H7 (cell line): ENCODE measurements at regions not wholly inside any gene's neighbourhood (a gene's known extent, or its start where the extent isn't known, plus 50 kb on each side); places are given as distances from the start of the nearest gene placed in this dataset.

ENCODE experiments used
- DNase-seq: peaks from one replicate; pipeline ENCODE4 v3.0.0; 2012
- H3K27me3 ChIP-seq: 2 replicates; pipeline ENCODE4 v1.6.0; 2011; ENCODE audit warnings: mild to moderate bottlenecking, low read length; ENCODE audit not compliant: control insufficient read depth, insufficient read depth
- H3K36me3 ChIP-seq: replicated peaks from 2 replicates; pipeline ENCODE4 v1.5.1; 2011; ENCODE audit warnings: low read length; ENCODE audit not compliant: control insufficient read depth, insufficient read depth
- H3K4me3 ChIP-seq: 2 replicates; pipeline ENCODE4 v1.5.1; 2011; ENCODE audit warnings: low read depth, mild to moderate bottlenecking, control low read depth, low read length, moderate library complexity; ENCODE audit not compliant: insufficient read depth

GRCh38 chr2:16136461-16137035 is 196.2 kb downstream of the MYCN start:
- DNase-seq: no peak
- no peaks in the 10 kb centered on the region for H3K36me3 ChIP-seq

DNA sequence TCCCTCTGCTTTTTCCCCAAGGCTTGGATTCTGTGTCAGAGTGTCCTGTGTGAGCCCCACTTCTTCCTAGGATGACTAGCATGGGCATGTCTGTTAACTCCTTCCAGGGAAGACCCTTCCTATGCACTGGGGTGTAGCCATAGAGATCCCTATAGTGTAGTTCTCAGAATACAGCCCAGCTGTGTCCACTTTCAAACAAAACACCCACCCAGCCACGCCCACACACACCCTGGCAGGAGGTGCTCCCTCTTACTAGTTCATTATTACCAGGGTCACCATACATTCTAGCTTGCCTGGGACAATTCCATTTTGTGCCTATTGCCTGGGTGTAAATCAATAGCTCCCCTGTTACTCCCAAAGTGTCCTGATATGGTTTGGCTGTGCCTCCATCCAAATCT is 195.6 kb downstream of the MYCN start:
- H3K27me3 ChIP-seq: no peaks in the 10 kb centered on the region
- DNase-seq: no peak
- no peaks in the 10 kb centered on the region for H3K36me3 ChIP-seq
- no peak overlapping the region for H3K4me3 ChIP-seq

More at GRCh38 chr2:16136461-16137035, 196.2 kb downstream of the MYCN start:
- Histone ChIP-seq H3K4me3 (no peak overlapping the region), H3K27me3 (no peaks in the 10 kb centered on the region)

- Histone ChIP-seq H3K36me3 (no peaks in the 10 kb centered on the region), H3K27me3 (no peaks in the 10 kb centered on the region), H3K4me3 (no peak overlapping the region)
- no peak for DNase-seq
Measured at GRCh38 chr2:16135196-16135912, 195.0 kb downstream of the MYCN start.

GRCh38 chr2:16134436-16135165 is 194.3 kb downstream of the MYCN start:
- Histone ChIP-seq H3K27me3 (no peaks in the 10 kb centered on the region), H3K36me3 (no peaks in the 10 kb centered on the region), H3K4me3 (no peak overlapping the region)
- no peak for DNase-seq

- Histone ChIP-seq H3K36me3 (no peaks in the 10 kb centered on the region), H3K4me3 (no peak overlapping the region), H3K27me3 (no peaks in the 10 kb centered on the region)
- no peak for DNase-seq
Measured at GRCh38 chr2:16130906-16131400, 190.6 kb downstream of the MYCN start.

- H3K4me3 ChIP-seq: no peak overlapping the region
- H3K27me3 ChIP-seq: no peaks in the 10 kb centered on the region
- DNase-seq: no peak
- no peaks in the 10 kb centered on the region for H3K36me3 ChIP-seq
Measured at GRCh38 chr2:16130541-16130880, 190.2 kb downstream of the MYCN start.

DNA sequence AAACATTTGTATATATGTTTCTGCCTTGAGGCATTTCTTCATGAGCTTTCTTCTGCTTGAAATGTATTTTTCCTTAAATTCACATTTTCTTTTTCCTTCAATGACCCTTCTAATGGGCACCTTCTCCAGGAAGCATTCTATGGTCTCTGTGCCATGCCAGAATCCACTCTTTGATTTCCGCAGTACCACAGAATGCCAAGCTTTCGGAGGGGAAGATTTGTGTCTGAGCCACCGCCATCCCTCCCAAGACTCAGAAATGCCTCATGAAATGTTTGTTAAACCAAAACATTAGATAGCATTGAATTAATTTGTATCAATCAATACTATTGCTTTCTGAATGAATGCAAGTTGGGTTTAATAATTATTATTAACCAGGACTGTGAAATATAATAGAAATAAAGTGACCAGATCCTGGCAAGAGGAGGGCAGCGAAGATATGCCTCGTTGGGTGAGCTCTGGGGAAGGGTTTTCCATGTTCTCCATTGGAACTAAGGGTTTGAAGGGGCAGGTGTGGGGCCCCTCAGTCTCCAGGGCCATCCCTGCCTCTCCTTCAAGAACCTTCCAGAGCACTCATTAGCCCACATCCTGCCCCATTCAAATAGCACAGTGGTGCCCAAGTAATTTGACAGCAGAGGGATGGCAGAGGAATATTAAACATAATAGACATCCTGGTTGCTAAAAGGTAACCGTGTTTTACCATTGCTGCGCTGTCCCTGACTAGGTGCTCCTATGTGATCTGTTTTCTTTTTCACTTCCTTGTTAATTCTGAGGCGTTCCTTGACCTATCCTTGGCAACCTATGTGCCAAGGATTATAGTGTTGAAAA is 189.6 kb downstream of the MYCN start:
- Histone ChIP-seq H3K36me3 (no peaks in the 10 kb centered on the region), H3K27me3 (no peaks in the 10 kb centered on the region), H3K4me3 (no peak overlapping the region)
- DNase-seq: no peak

DNA sequence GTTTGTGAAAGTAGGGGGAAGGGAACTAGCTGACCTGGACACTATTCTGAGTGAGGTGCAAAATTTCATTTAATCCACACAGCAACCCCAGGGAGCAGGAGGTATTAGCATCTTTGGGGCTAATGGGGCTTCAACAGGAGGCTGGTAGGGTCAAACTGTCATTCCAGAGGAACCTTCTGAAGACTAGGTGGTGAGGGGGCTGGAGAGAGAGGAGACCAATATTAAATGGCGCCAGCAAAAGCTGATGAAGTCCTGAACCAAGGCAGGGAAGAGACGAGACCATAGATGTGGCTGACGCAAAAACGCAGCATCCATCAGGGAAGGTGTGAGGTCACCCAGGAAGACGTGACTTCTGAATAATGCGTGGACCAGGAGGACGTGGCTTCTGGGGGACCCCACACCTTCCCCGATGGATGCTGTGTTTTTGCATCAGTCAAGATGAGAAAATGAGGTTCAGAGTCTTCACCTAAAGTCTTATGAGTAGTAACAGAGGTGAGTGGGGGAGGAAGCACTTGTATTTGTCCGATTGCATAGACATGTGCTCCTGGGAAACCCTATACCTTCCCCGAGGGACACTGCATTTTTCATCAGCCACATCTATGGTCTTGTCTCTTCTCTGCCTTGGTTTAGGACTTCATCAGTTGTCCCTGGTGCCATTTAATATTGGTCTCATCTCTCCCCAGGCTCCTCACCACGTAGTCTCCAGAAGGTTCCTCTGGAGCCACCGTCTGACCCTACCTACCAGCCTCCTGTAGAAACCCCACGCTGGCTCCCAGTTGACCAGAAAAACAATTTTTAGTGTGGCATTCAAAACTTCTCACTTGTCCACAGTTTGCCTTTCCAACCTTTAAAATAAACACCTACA is 188.6 kb downstream of the MYCN start:
- Histone ChIP-seq H3K36me3 (no peaks in the 10 kb centered on the region), H3K4me3 (no peak overlapping the region), H3K27me3 (no peaks in the 10 kb centered on the region)
- no peak for DNase-seq

GRCh38 chr2:16127958-16128357 is 187.6 kb downstream of the MYCN start:
- DNase-seq: no peak

DNA sequence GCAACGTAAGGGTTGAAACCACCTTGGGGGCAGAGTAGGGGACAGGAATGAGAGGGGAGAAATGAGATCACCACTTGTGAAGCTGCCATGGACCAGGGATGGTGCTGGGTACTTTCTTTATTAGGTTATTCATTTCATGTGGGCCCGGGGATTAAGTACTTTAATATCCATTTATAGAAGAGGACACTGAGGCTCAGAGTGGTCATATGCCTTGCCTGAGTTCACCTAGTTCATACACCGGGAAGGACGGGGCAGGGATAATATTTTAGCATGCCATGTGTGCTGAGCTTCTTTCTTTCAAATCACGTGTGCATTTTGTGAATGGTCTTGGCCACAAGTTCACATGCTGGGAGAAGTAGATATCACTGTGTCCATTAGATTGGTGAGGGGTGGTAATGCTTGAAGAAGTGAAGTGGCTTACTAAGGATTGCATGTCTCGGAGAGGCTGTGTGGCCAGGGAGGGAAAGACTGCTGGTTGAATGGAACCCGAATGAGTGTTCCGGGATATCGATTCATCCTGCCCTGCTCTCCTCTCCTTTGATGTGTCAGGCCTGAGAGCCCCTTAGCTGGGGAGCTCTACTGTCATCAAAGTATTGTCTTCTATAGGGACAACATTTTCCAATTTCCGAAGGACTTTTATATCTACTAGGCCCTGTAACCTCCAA is 187.1 kb downstream of the MYCN start:
- Histone ChIP-seq H3K27me3 (no peaks in the 10 kb centered on the region), H3K4me3 (no peak overlapping the region), H3K36me3 (no peaks in the 10 kb centered on the region)
- no peak for DNase-seq

More at GRCh38 chr2:16127958-16128357, 187.6 kb downstream of the MYCN start:
- Histone ChIP-seq H3K27me3 (no peaks in the 10 kb centered on the region), H3K36me3 (no peaks in the 10 kb centered on the region), H3K4me3 (no peak overlapping the region)

GRCh38 chr2:16126517-16127275 is 186.3 kb downstream of the MYCN start:
- DNase-seq: no peak

GRCh38 chr2:16125614-16126516 is 185.5 kb downstream of the MYCN start:
- DNase-seq: no peak
- no peaks in the 10 kb centered on the region for H3K36me3 ChIP-seq
- H3K4me3 ChIP-seq: no peak overlapping the region
- no peaks in the 10 kb centered on the region for H3K27me3 ChIP-seq

More at GRCh38 chr2:16126517-16127275, 186.3 kb downstream of the MYCN start:
- no peaks in the 10 kb centered on the region for H3K36me3 ChIP-seq
- H3K27me3 ChIP-seq: no peaks in the 10 kb centered on the region
- H3K4me3 ChIP-seq: no peak overlapping the region
